HL-60/S4 (cell line): ENCODE measurements at regions not wholly inside any gene's neighbourhood (a gene's known extent, or its start where the extent isn't known, plus 50 kb on each side); places are given as distances from the start of the nearest gene placed in this dataset.
"Not testable (repeated sequence)": the region's sequence is repeated elsewhere in the genome, so short reads cannot be mapped to it uniquely, and the experiment has no call there.

Experiments used
- in situ Hi-C: fragments of 300-500 bp; cut with MboI; formaldehyde crosslinking; loops from 2 replicates; pipeline ENCODE4 v1.14.3; 2022; ENCODE audit warnings: low sequenced_read_pairs

- in situ Hi-C loops: no loop called here
Observed at GRCh38 chr7:46775776-46776175, 806.1 kb downstream of the TNS3 start.

- in situ Hi-C loops: no loop called here
Observed at GRCh38 chr7:46775020-46775419, 806.9 kb downstream of the TNS3 start.

GRCh38 chr7:46774515-46774914 is 807.4 kb downstream of the TNS3 start:
- in situ Hi-C loops: no loop called here

GRCh38 chr7:46772776-46773175 is 809.1 kb downstream of the TNS3 start:
- in situ Hi-C loops: no loop called here

GRCh38 chr7:46767071-46767470 is 814.8 kb downstream of the TNS3 start:
- in situ Hi-C loops: no loop called here

- in situ Hi-C loops: no loop called here
Observed at GRCh38 chr7:46764100-46764936, 817.6 kb downstream of the TNS3 start.

- in situ Hi-C loops: no loop called here
Observed at GRCh38 chr7:46763344-46763743, 818.6 kb downstream of the TNS3 start.

GRCh38 chr7:46759711-46760480 is 822.0 kb downstream of the TNS3 start:
- in situ Hi-C loops: no loop called here

- in situ Hi-C loops: no loop called here
Observed at GRCh38 chr7:46756996-46757395, 824.9 kb downstream of the TNS3 start.

GRCh38 chr7:46756256-46756655 is 825.7 kb downstream of the TNS3 start:
- in situ Hi-C loops: no loop called here

GRCh38 chr7:46755120-46756034 is 826.5 kb downstream of the TNS3 start:
- in situ Hi-C loops: no loop called here

GRCh38 chr7:46754140-46754720 is 827.7 kb downstream of the TNS3 start:
- in situ Hi-C loops: no loop called here

- in situ Hi-C loops: no loop called here
Observed at GRCh38 chr7:46753662-46754061, 828.2 kb downstream of the TNS3 start.

- in situ Hi-C loops: no loop called here
Observed at GRCh38 chr7:46752881-46753366, 829.0 kb downstream of the TNS3 start.

- in situ Hi-C loops: not testable (repeated sequence)
Observed at GRCh38 chr7:46751927-46752723, 829.8 kb downstream of the TNS3 start.

- in situ Hi-C loops: no loop called here
Observed at GRCh38 chr7:46751471-46751870, 830.4 kb upstream of the IGFBP3 start.

- in situ Hi-C loops: no loop called here
Observed at GRCh38 chr7:46750321-46750865, 829.3 kb upstream of the IGFBP3 start.

GRCh38 chr7:46747869-46748576 is 827.0 kb upstream of the IGFBP3 start:
- in situ Hi-C loops: no loop called here
